H1 (cell line): ENCODE measurements at regions not wholly inside any gene's neighbourhood (a gene's known extent, or its start where the extent isn't known, plus 50 kb on each side); places are given as distances from the start of the nearest gene placed in this dataset.

Experiments used
- CTCF ChIA-PET: fragments of 300-600 bp; sonication (Branson Sonifier 250); formaldehyde crosslinking; loops from one replicate; lab custom pipeline; 2021; ENCODE audit not compliant: partially characterized antibody; lab: Charles Lee
- POLR2A ChIA-PET: fragments of 300-600 bp; sonication (Branson Sonifier 250); formaldehyde crosslinking; loops from one replicate; lab custom pipeline; 2021; ENCODE audit warnings: inconsistent platforms; ENCODE audit not compliant: partially characterized antibody; lab: Charles Lee
- DNase-seq, 2 experiments: peaks; one replicate each; pipeline versions ENCODE4 v3.0.0 to v3.0.0-alpha.2; 2010 to 2022; ENCODE audit warnings: low spot score in 2 of 2, low read depth in 1 of 2, mixed read lengths in 1 of 2
- FAIRE-seq: peaks from 2 replicates; lab custom pipeline; 2011; peaks lifted over from hg19 to GRCh38; lab: Jason Lieb, UNC
- H2AFZ ChIP-seq: 2 replicates; pipeline ENCODE4 v1.8.1; 2012; ENCODE audit warnings: low read length, inconsistent platforms
- H2AK5ac ChIP-seq: 2 replicates; pipeline ENCODE4 v1.6.1; 2013; ENCODE audit warnings: low read depth, low read length
- H2BK120ac ChIP-seq: replicated peaks from 2 replicates; pipeline ENCODE3; 2013; ENCODE audit warnings: low read depth, low read length, inconsistent platforms
- H2BK12ac ChIP-seq: 2 replicates; pipeline ENCODE4 v1.6.1; 2013; ENCODE audit warnings: low read depth, low read length
- H2BK15ac ChIP-seq: 2 replicates; pipeline ENCODE4 v1.6.1; 2013; ENCODE audit warnings: low read length
- H2BK20ac ChIP-seq: 2 replicates; pipeline ENCODE4 v1.6.1; 2013; ENCODE audit warnings: low read length
- H2BK5ac ChIP-seq: 2 replicates; pipeline ENCODE4 v1.6.1; 2013; ENCODE audit warnings: low read depth, low read length
- H3K14ac ChIP-seq: 2 replicates; pipeline ENCODE4 v1.6.1; 2013; ENCODE audit warnings: inconsistent platforms; ENCODE audit not compliant: insufficient read length
- H3K18ac ChIP-seq: 2 replicates; pipeline ENCODE4 v1.6.1; 2013; ENCODE audit warnings: low read length; ENCODE audit errors: extremely low read depth
- H3K23ac ChIP-seq: 2 replicates; pipeline ENCODE4 v1.6.1; 2013; ENCODE audit warnings: inconsistent platforms; ENCODE audit not compliant: insufficient read length
- H3K23me2 ChIP-seq: 2 replicates; pipeline ENCODE4 v1.6.1; 2013; ENCODE audit warnings: low read depth, low read length
- H3K27ac ChIP-seq: 2 replicates; pipeline ENCODE4 v1.6.1; 2011; ENCODE audit warnings: low read depth, low read length, inconsistent platforms
- H3K27me3 ChIP-seq, 4 experiments: replicated peaks in 1 of 4; 1 replicate in 1 of 4; 2 replicates in 3 of 4; pipeline versions ENCODE4 v1.6.1 to v1.8.1; 2011 to 2013; ENCODE audit warnings: low read length in 3 of 4, mild to moderate bottlenecking in 3 of 4, inconsistent platforms in 2 of 4, mixed read lengths in 2 of 4, moderate library complexity in 1 of 4; ENCODE audit not compliant: control insufficient read depth in 3 of 4, insufficient read depth in 3 of 4; ENCODE audit errors: extremely low read depth in 1 of 4
- H3K36me3 ChIP-seq, 4 experiments: 2 replicates each; pipeline versions ENCODE4 v1.6.1 to v1.8.1; 2011 to 2013; ENCODE audit warnings: mild to moderate bottlenecking in 4 of 4, low read length in 3 of 4, moderate library complexity in 2 of 4, control low read depth in 1 of 4, inconsistent platforms in 1 of 4; ENCODE audit not compliant: insufficient read depth in 4 of 4, control insufficient read depth in 2 of 4
- H3K4ac ChIP-seq: replicated peaks from 2 replicates; pipeline ENCODE3; 2013; ENCODE audit warnings: low read length, low read depth, mixed read lengths, inconsistent platforms; ENCODE audit not compliant: insufficient read length
- H3K4me1 ChIP-seq, 4 experiments: replicated peaks in 1 of 4; 1 replicate in 1 of 4; 2 replicates in 3 of 4; pipeline versions ENCODE4 v1.6.1 to v1.8.1; 2011 to 2013; ENCODE audit warnings: low read length in 3 of 4, inconsistent platforms in 2 of 4, mixed read lengths in 1 of 4; ENCODE audit not compliant: insufficient read depth in 4 of 4, control insufficient read depth in 3 of 4
- H3K4me2 ChIP-seq, 2 experiments: 2 replicates each; pipeline versions ENCODE4 v1.6.1 to v1.8.1; 2011 to 2013; ENCODE audit warnings: low read depth in 2 of 2, low read length in 2 of 2, control low read depth in 1 of 2, inconsistent platforms in 1 of 2, mild to moderate bottlenecking in 1 of 2; ENCODE audit not compliant: insufficient read depth in 1 of 2
- H3K4me3 ChIP-seq, 4 experiments: fragments of 200-600, 300-600 bp in 1 of 4; sonication (generic), shearing (Covaris generic), sonication (Bioruptor Twin) in 1 of 4; 2 replicates each; pipeline versions ENCODE4 v1.5.1 to v1.8.1; 2011 to 2016; ENCODE audit warnings: low read length in 4 of 4, low read depth in 3 of 4, control low read depth in 2 of 4, inconsistent platforms in 2 of 4, mild to moderate bottlenecking in 2 of 4, mixed read lengths in 1 of 4, moderate library complexity in 1 of 4; ENCODE audit not compliant: insufficient read depth in 2 of 4; ENCODE audit errors: extremely low read depth in 1 of 4
- H3K56ac ChIP-seq: replicated peaks from 2 replicates; pipeline ENCODE3; 2013; ENCODE audit warnings: low read depth, mild to moderate bottlenecking, mixed read lengths, low read length, inconsistent platforms; ENCODE audit not compliant: insufficient read length
- H3K79me1 ChIP-seq: 2 replicates; pipeline ENCODE4 v1.6.1; 2013; ENCODE audit warnings: low read depth, low read length, control low read depth
- H3K79me2 ChIP-seq, 2 experiments: 2 replicates each; pipeline versions ENCODE4 v1.6.1 to v1.8.1; 2012 to 2013; ENCODE audit warnings: low read length in 2 of 2, mild to moderate bottlenecking in 2 of 2, inconsistent platforms in 1 of 2; ENCODE audit not compliant: insufficient read depth in 2 of 2, control insufficient read depth in 1 of 2
- H3K9ac ChIP-seq, 4 experiments: replicated peaks in 1 of 4; 1 replicate in 1 of 4; 2 replicates in 3 of 4; pipeline versions ENCODE4 v1.6.1 to v1.8.1; 2011 to 2013; ENCODE audit warnings: low read depth in 3 of 4, low read length in 3 of 4, control low read depth in 2 of 4, mild to moderate bottlenecking in 2 of 4, moderate library complexity in 2 of 4, inconsistent platforms in 1 of 4; ENCODE audit errors: extremely low read depth in 1 of 4
- H3K9me3 ChIP-seq, 2 experiments: 2 replicates each; pipeline versions ENCODE4 v1.6.1 to v1.8.1; 2012 to 2013; ENCODE audit warnings: mild to moderate bottlenecking in 2 of 2, moderate library complexity in 2 of 2, control low read depth in 1 of 2, inconsistent platforms in 1 of 2, low read depth in 1 of 2, low read length in 1 of 2, mixed read lengths in 1 of 2; ENCODE audit not compliant: insufficient read depth in 2 of 2
- H4K20me1 ChIP-seq, 2 experiments: replicated peaks in 1 of 2; 2 replicates each; pipeline versions ENCODE3 to v1.8.1; 2011 to 2013; ENCODE audit warnings: inconsistent platforms in 2 of 2, low read length in 2 of 2, mild to moderate bottlenecking in 1 of 2; ENCODE audit not compliant: insufficient read depth in 2 of 2, control insufficient read depth in 1 of 2
- H4K5ac ChIP-seq: 2 replicates; pipeline ENCODE4 v1.6.1; 2013; ENCODE audit warnings: low read length, low read depth, mixed read lengths, inconsistent platforms; ENCODE audit not compliant: insufficient read length
- H4K8ac ChIP-seq: 2 replicates; pipeline ENCODE4 v1.8.0; 2013; ENCODE audit warnings: mild to moderate bottlenecking, moderate library complexity, low read length, inconsistent platforms; ENCODE audit not compliant: insufficient read depth; ENCODE audit errors: extremely low read depth
- H4K91ac ChIP-seq: replicated peaks from 2 replicates; pipeline ENCODE3; 2013; ENCODE audit warnings: low read length, mixed read lengths, inconsistent platforms; ENCODE audit not compliant: insufficient read length
- BACH1 ChIP-seq: IDR thresholded peaks from 2 replicates; pipeline ENCODE4 v1.6.1; 2012; ENCODE audit warnings: low read length, improper control_type of control experiment
- CTBP2 ChIP-seq: IDR thresholded peaks from 2 replicates; pipeline ENCODE4 v1.7.0; 2011; ENCODE audit warnings: borderline replicate concordance, mild to moderate bottlenecking, moderate library complexity, mixed read lengths, low read length; ENCODE audit not compliant: insufficient read depth, insufficient read length
- GABPA ChIP-seq: IDR thresholded peaks from 2 replicates; pipeline ENCODE4 v1.6.1; 2011; ENCODE audit warnings: mild to moderate bottlenecking, low read length, moderate library complexity, borderline replicate concordance; ENCODE audit not compliant: insufficient read depth
- KDM1A ChIP-seq: fragments of 200-600, 300-600 bp; sonication (generic); IDR thresholded peaks from 2 replicates; pipeline ENCODE4 v1.7.1; 2016; ENCODE audit warnings: mild to moderate bottlenecking, low read length, borderline replicate concordance
- KDM5A ChIP-seq: fragments of 200-600 bp; IDR thresholded peaks from 2 replicates; pipeline ENCODE4 v1.7.1; 2012; ENCODE audit warnings: mild to moderate bottlenecking, low read length, inconsistent platforms, mixed read lengths
- POU5F1 ChIP-seq: IDR thresholded peaks from 2 replicates; pipeline ENCODE4 v1.6.1; 2011; ENCODE audit warnings: low read depth, mild to moderate bottlenecking, low read length, moderate library complexity
- RBBP5 ChIP-seq: IDR thresholded peaks from 2 replicates; pipeline ENCODE4 v1.7.1; 2012; ENCODE audit warnings: low read depth, mild to moderate bottlenecking, inconsistent platforms, low read length, moderate library complexity, borderline replicate concordance
- RNF2 ChIP-seq: fragments of 200-900, 300-1000 bp; sonication (generic); IDR thresholded peaks from 2 replicates; pipeline ENCODE4 v1.7.1; 2016; ENCODE audit warnings: borderline replicate concordance, low read depth, mild to moderate bottlenecking, antibody characterized with exemption, low read length; ENCODE audit not compliant: poor library complexity, severe bottlenecking; ENCODE audit errors: missing control alignments
- SIX5 ChIP-seq: IDR thresholded peaks from 2 replicates; pipeline ENCODE4 v1.6.1; 2011; ENCODE audit warnings: mild to moderate bottlenecking, low read depth, low read length
- SP2 ChIP-seq: IDR thresholded peaks from 2 replicates; pipeline ENCODE4 v1.6.1; 2012; ENCODE audit warnings: mild to moderate bottlenecking, low read length, inconsistent platforms
- SP4 ChIP-seq: IDR thresholded peaks from 2 replicates; pipeline ENCODE4 v1.6.1; 2012; ENCODE audit warnings: low read length, inconsistent platforms
- ZNF274 ChIP-seq: IDR thresholded peaks from 2 replicates; pipeline ENCODE4 v1.7.0; 2012; ENCODE audit warnings: low read length, borderline replicate concordance; ENCODE audit errors: extremely low read depth
- WGBS, 2 experiments: shearing (Covaris generic) in 1 of 2; methylation state at CpG; one replicate each; pipeline versions ENCODE4 v1.1.6 to v1.1.7; 2013 to 2015; ENCODE audit warnings: low lambda C conversion rate in 2 of 2, mixed read lengths in 2 of 2, inconsistent platforms in 1 of 2, low coverage in 1 of 2, missing lambda C conversion rate in 1 of 2; ENCODE audit not compliant: insufficient replicate concordance in 2 of 2, insufficient coverage in 1 of 2, insufficient read length in 1 of 2; ENCODE audit errors: extremely low coverage in 1 of 2, missing lambda C conversion rate in 1 of 2; 5-methylcytosine and 5-hydroxymethylcytosine counted together
- TF ChIP-seq, protein P1 (sequence below): IDR thresholded peaks from 2 replicates; pipeline ENCODE4 v1.6.1; 2012; ENCODE audit warnings: inconsistent platforms
- TF ChIP-seq, protein P2 (sequence below): IDR thresholded peaks from 2 replicates; pipeline ENCODE4 v1.6.1; 2011; ENCODE audit warnings: low read length, improper control_type of control experiment

DNA sequence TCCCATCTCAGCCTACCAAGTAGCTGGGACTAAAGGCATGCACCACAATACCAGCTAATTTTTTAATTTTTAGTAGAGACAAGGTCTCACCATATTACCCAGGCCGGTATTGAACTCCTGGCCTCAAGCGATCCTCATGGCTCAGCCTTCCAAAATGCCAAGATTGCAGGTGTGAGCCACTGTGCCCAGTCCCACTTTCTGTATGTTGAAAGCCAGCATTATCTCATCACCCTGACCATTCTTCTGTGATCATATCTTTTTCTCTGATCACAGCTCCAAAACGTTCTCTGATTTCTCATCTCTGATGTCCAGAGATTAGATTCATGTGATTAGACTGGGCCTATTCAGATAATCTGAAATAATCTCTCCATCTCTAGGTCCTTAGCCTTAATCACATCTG is 337.7 kb downstream of the TPBG start:
- CTCF ChIA-PET: interaction anchor here (1.0 kb wide), 1 partner anchor 11 kb away, joined by 3 read pairs; no protein-coding TSS in a partner anchor
- Histone ChIP-seq H3K4me1 (no peaks in the 10 kb centered on the region), H3K79me2 (no peaks in the 10 kb centered on the region)
- TF ChIP-seq SP2: no peak
- TF ChIP-seq KDM1A: no peak
- TF ChIP-seq RNF2: no peak
- TF ChIP-seq, protein P1, sequence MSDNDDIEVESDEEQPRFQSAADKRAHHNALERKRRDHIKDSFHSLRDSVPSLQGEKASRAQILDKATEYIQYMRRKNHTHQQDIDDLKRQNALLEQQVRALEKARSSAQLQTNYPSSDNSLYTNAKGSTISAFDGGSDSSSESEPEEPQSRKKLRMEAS: no peak
- no peak for TF ChIP-seq ZNF274
- no peak for TF ChIP-seq RBBP5
- no peak for TF ChIP-seq SP4
- TF ChIP-seq, protein P2, sequence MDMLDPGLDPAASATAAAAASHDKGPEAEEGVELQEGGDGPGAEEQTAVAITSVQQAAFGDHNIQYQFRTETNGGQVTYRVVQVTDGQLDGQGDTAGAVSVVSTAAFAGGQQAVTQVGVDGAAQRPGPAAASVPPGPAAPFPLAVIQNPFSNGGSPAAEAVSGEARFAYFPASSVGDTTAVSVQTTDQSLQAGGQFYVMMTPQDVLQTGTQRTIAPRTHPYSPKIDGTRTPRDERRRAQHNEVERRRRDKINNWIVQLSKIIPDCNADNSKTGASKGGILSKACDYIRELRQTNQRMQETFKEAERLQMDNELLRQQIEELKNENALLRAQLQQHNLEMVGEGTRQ: no peak
- no peak for TF ChIP-seq SIX5
- TF ChIP-seq GABPA: no peak
- no peak for TF ChIP-seq CTBP2
- no peak for TF ChIP-seq BACH1
- TF ChIP-seq POU5F1: no peak
- no peak for TF ChIP-seq KDM5A

More for the DNA sequence above, 337.7 kb downstream of the TPBG start:
- H3K23ac ChIP-seq: no peak overlapping the region
- no peak overlapping the region for H4K91ac ChIP-seq
- no peaks in the 10 kb centered on the region for H3K79me1 ChIP-seq
- POLR2A ChIA-PET: no interaction called here
- peaks cover 4% of the 10 kb centered on the region in 2 experiments; a peak in 3 of 4 replicates for H3K9me3 ChIP-seq
- H2AK5ac ChIP-seq: no peak overlapping the region
- H2BK15ac ChIP-seq: no peak overlapping the region
- H3K14ac ChIP-seq: no peak overlapping the region
- H2BK20ac ChIP-seq: no peak overlapping the region
- no peak overlapping the region for H3K18ac ChIP-seq
- no peaks in the 10 kb centered on the region for H3K27me3 ChIP-seq
- H4K8ac ChIP-seq: no peak overlapping the region
- H2BK5ac ChIP-seq: no peak overlapping the region
- no peak overlapping the region for H2BK12ac ChIP-seq
- no peak overlapping the region for H2BK120ac ChIP-seq
- H3K36me3 ChIP-seq: no peaks in the 10 kb centered on the region
- no peak for FAIRE-seq
- no peak overlapping the region for H3K4me2 ChIP-seq
- no peaks in the 10 kb centered on the region for H4K20me1 ChIP-seq
- H2AFZ ChIP-seq: no peak overlapping the region
- no peak overlapping the region for H4K5ac ChIP-seq
- DNase-seq: no peak
- H3K9ac ChIP-seq: no peak overlapping the region
- H3K27ac ChIP-seq: no peak overlapping the region
- H3K56ac ChIP-seq: no peak overlapping the region
- no peak overlapping the region for H3K4ac ChIP-seq
- H3K4me3 ChIP-seq: no peak overlapping the region
- H3K23me2 ChIP-seq: no peaks in the 10 kb centered on the region
- WGBS, 2 experiments: 85% methylated on average over 3 of the region's 3 CpGs; no CpG with 5 or more reads in 1 of the 2 experiments
